Lung (tissue), 11 donors: ENCODE measurements at regions not wholly inside any gene's neighbourhood (a gene's known extent, or its start where the extent isn't known, plus 50 kb on each side); places are given as distances from the start of the nearest gene placed in this dataset.

Source experiments
- ATAC-seq: fragments of 200-7000 bp; cut with Tn5 transposase; one replicate; pipeline ENCODE4 v1.9.1; 2020; ENCODE audit warnings: moderate number of reproducible peaks; ENCODE audit not compliant: insufficient read depth, low FRiP score
- DNase-seq, 3 donors: peaks; one replicate each; pipeline ENCODE4 v3.0.0-alpha.2; 2013 to 2017
- H3K27ac ChIP-seq, 2 donors: one replicate each; pipeline ENCODE4 v1.5.1; 2013; ENCODE audit warnings: mild to moderate bottlenecking in 2 of 2, moderate library complexity in 2 of 2, control low read depth in 1 of 2, inconsistent platforms in 1 of 2, low read depth in 1 of 2, low read length in 1 of 2
- H3K27me3 ChIP-seq, 3 donors: one replicate each; pipeline ENCODE4 v1.5.1; 2013; ENCODE audit warnings: low read length in 2 of 3; ENCODE audit not compliant: control insufficient read depth in 3 of 3, insufficient read depth in 3 of 3
- H3K36me3 ChIP-seq, 4 donors: one replicate each; pipeline ENCODE4 v1.5.1; 2013; ENCODE audit warnings: low read length in 4 of 4, mild to moderate bottlenecking in 1 of 4, moderate library complexity in 1 of 4; ENCODE audit not compliant: control insufficient read depth in 4 of 4, insufficient read depth in 4 of 4
- H3K4me1 ChIP-seq, 5 donors: one replicate each; pipeline ENCODE4 v1.5.1; 2013; ENCODE audit warnings: low read length in 5 of 5, mild to moderate bottlenecking in 2 of 5, moderate library complexity in 1 of 5; ENCODE audit not compliant: control insufficient read depth in 5 of 5, insufficient read depth in 5 of 5
- H3K4me3 ChIP-seq: one replicate; pipeline ENCODE4 v1.5.1; 2013; ENCODE audit warnings: mild to moderate bottlenecking, control low read depth, moderate library complexity
- H3K9ac ChIP-seq, 2 donors: one replicate each; pipeline ENCODE4 v1.5.1; 2013; ENCODE audit warnings: low read length in 2 of 2, control low read depth in 1 of 2; ENCODE audit not compliant: insufficient read depth in 1 of 2
- H3K9me3 ChIP-seq, 4 donors: one replicate each; pipeline ENCODE4 v1.5.1; 2013; ENCODE audit warnings: low read length in 3 of 4, mild to moderate bottlenecking in 1 of 4, moderate library complexity in 1 of 4; ENCODE audit not compliant: control insufficient read depth in 4 of 4, insufficient read depth in 3 of 4
- CTCF ChIP-seq: IDR thresholded peaks from 2 replicates; pipeline ENCODE4 v1.5.1; 2012; ENCODE audit warnings: mild to moderate bottlenecking; ENCODE audit errors: control extremely low read depth, extremely low read depth
- WGBS, 2 donors: extraction: QIAGEN DNeasy Blood & Tissue Kit; methylation state at CpG; one replicate each; pipeline ENCODE4 v1.1.7; 2013; 5-methylcytosine and 5-hydroxymethylcytosine counted together
- donor health status: control.
- donor health status: control.
- donor health status: Bipolar disorder and iron deficiency.
- donor health status: healthy.
- donor health status: DM: yes; HTN: yes; CAD: no.

GRCh38 chr20:51306081-51306480 is 236.4 kb downstream of the NFATC2 start:
- no peaks in the 10 kb centered on the region for H3K4me1 ChIP-seq
- no peaks in the 10 kb centered on the region for H3K36me3 ChIP-seq
- no peak overlapping the region for H3K27ac ChIP-seq
- no peak for ATAC-seq
- no peak overlapping the region for H3K9ac ChIP-seq
- no peak for DNase-seq
- no peaks in the 10 kb centered on the region for H3K27me3 ChIP-seq
- TF ChIP-seq CTCF, result no peak
- H3K9me3 ChIP-seq, result peaks cover 0 to 8% (median 0%) of the 10 kb centered on the region in 4 donors
- H3K4me3 ChIP-seq, result no peak overlapping the region
- WGBS, 2 donors, result 79 to 90% methylated on average over 8 of the region's 8 CpGs

- H3K36me3 ChIP-seq, result no peaks in the 10 kb centered on the region
- peaks cover 0 to 8% (median under 1%) of the 10 kb centered on the region in 4 donors for H3K9me3 ChIP-seq
- no peak overlapping the region for H3K4me3 ChIP-seq
- no peaks in the 10 kb centered on the region for H3K27me3 ChIP-seq
- no peak for DNase-seq
- H3K27ac ChIP-seq, result no peak overlapping the region
- no peak overlapping the region for H3K9ac ChIP-seq
- 54 to 60% methylated on average over 6 of the region's 6 CpGs for WGBS, 2 donors
- TF ChIP-seq CTCF, result no peak
- H3K4me1 ChIP-seq, result no peaks in the 10 kb centered on the region
- ATAC-seq, result no peak
Measured at GRCh38 chr20:51305316-51306052, 237.0 kb downstream of the NFATC2 start.

- peaks cover 0 to 8% (median 4%) of the 10 kb centered on the region in 4 donors for H3K9me3 ChIP-seq
- no peaks in the 10 kb centered on the region for H3K4me1 ChIP-seq
- no peak for TF ChIP-seq CTCF
- no peaks in the 10 kb centered on the region for H3K27me3 ChIP-seq
- no peak overlapping the region for H3K27ac ChIP-seq
- ATAC-seq (no peak), DNase-seq (no peak)
- WGBS, 2 donors, result 86 to 87% methylated on average over 11 of the region's 11 CpGs
- H3K4me3 ChIP-seq, result no peak overlapping the region
- no peaks in the 10 kb centered on the region for H3K36me3 ChIP-seq
- no peak overlapping the region for H3K9ac ChIP-seq
Measured at GRCh38 chr20:51303731-51304670, 238.5 kb downstream of the NFATC2 start.
